RWPE1 (cell line): ENCODE measurements at regions not wholly inside any gene's neighbourhood (a gene's known extent, or its start where the extent isn't known, plus 50 kb on each side); places are given as distances from the start of the nearest gene placed in this dataset.

Experiments
- CTCF ChIA-PET: fragments of 350-600 bp; sonication (Branson Sonifier 250); formaldehyde crosslinking; extraction: SDS; loops from one replicate; lab custom pipeline; 2021; lab: Yijun Ruan, JAX
- POLR2A ChIA-PET: fragments of 400-600 bp; formaldehyde crosslinking; extraction: SDS; loops from one replicate; lab custom pipeline; 2020; ENCODE audit warnings: antibody characterized with exemption; ENCODE audit not compliant: low non-redundant PET; lab: Yijun Ruan, JAX
- DNase-seq: peaks from one replicate; pipeline ENCODE4 v3.0.0; 2012; ENCODE audit warnings: low spot score
- H3K27ac ChIP-seq: fragments of 450-650 bp; 2 replicates; pipeline ENCODE4 v1.5.1; 2017
- CTCF ChIP-seq: fragments of 450-650 bp; conservative IDR thresholded peaks from 2 replicates; pipeline ENCODE4 v1.5.1; 2017; ENCODE audit warnings: low read depth, mild to moderate bottlenecking

- DNase-seq = no peak
- no peak overlapping the region for H3K27ac ChIP-seq
- ChIA-PET CTCF (no interaction called here), POLR2A (interaction anchor here (0.6 kb wide), 1 partner anchor 150 kb away, joined by 8 read pairs; no protein-coding TSS in a partner anchor)
- no peak for TF ChIP-seq CTCF
Measured at GRCh38 chr17:43316522-43317142, 82.2 kb upstream of the ARL4D start.

GRCh38 chr17:43315858-43316521 lies 82.2 kb upstream of the RNU2-1 start:
- ChIA-PET CTCF (interaction anchor here (1.0 kb wide), 1 partner anchor 9 kb away, joined by 3 read pairs; no protein-coding TSS in a partner anchor), POLR2A (interaction anchor here (0.6 to 0.8 kb wide), 6 partner anchors 9 to 1652 kb away, joined by 3 to 8 read pairs (median 4); partner anchors contain the start of gene C1QL1)
- no peak for TF ChIP-seq CTCF

GRCh38 chr17:43315369-43315768 lies 81.6 kb upstream of the RNU2-1 start:
- no peak for TF ChIP-seq CTCF
- CTCF ChIA-PET = interaction anchor here (0.6 to 1.0 kb wide), 4 partner anchors 9 to 1089 kb away, joined by 3 to 6 read pairs (median 3); no protein-coding TSS in a partner anchor
- POLR2A ChIA-PET = interaction anchor here (0.6 to 0.8 kb wide), 5 partner anchors 8 to 1653 kb away, joined by 3 to 7 read pairs (median 4); partner anchors contain the start of gene C1QL1
- DNase-seq = no peak
- no peak overlapping the region for H3K27ac ChIP-seq

More at GRCh38 chr17:43315858-43316521, 82.2 kb upstream of the RNU2-1 start:
- DNase-seq = no peak
- H3K27ac ChIP-seq = no peak overlapping the region

GRCh38 chr17:43314611-43315011 lies 80.8 kb upstream of the RNU2-1 start:
- ChIA-PET POLR2A (no interaction called here), CTCF (no interaction called here)
- no peak overlapping the region for H3K27ac ChIP-seq
- no peak for TF ChIP-seq CTCF
- DNase-seq = no peak

GRCh38 chr17:43312011-43312410 lies 78.2 kb upstream of the RNU2-1 start:
- no peak for TF ChIP-seq CTCF
- H3K27ac ChIP-seq = no peak overlapping the region
- CTCF ChIA-PET = no interaction called here
- POLR2A ChIA-PET = no interaction called here
- no peak for DNase-seq

GRCh38 chr17:43309505-43310332 lies 75.9 kb upstream of the RNU2-1 start:
- TF ChIP-seq CTCF = no peak
- POLR2A ChIA-PET = no interaction called here
- H3K27ac ChIP-seq = no peak overlapping the region
- CTCF ChIA-PET = interaction anchor here (0.6 to 1.2 kb wide), 3 partner anchors 71 to 220 kb away, joined by 4 to 7 read pairs (median 4); no protein-coding TSS in a partner anchor
- DNase-seq = no peak
